Hepatocyte (in vitro differentiated cells): ENCODE measurements at regions not wholly inside any gene's neighbourhood (a gene's known extent, or its start where the extent isn't known, plus 50 kb on each side); places are given as distances from the start of the nearest gene placed in this dataset.

ENCODE experiments used
- CTCF ChIP-seq: fragments of 200-600 bp; sonication (generic); IDR thresholded peaks from 2 replicates; pipeline ENCODE4 v1.5.1; 2016; ENCODE audit warnings: antibody characterized with exemption, mild to moderate bottlenecking; ENCODE audit not compliant: poor library complexity
- EZH2 ChIP-seq: fragments of 200-600 bp; sonication (generic); IDR thresholded peaks from 2 replicates; pipeline ENCODE4 v1.6.1; 2016; ENCODE audit warnings: antibody characterized with exemption, mild to moderate bottlenecking, borderline replicate concordance

GRCh38 chr5:72741805-72742204, 74.7 kb upstream of the TNPO1 start:
- TF ChIP-seq CTCF (no peak), EZH2 (no peak)
